ENCODE measurements at regions not wholly inside any gene's neighbourhood (a gene's known extent, or its start where the extent isn't known, plus 50 kb on each side); places are given as distances from the start of the nearest gene placed in this dataset.

DNA sequence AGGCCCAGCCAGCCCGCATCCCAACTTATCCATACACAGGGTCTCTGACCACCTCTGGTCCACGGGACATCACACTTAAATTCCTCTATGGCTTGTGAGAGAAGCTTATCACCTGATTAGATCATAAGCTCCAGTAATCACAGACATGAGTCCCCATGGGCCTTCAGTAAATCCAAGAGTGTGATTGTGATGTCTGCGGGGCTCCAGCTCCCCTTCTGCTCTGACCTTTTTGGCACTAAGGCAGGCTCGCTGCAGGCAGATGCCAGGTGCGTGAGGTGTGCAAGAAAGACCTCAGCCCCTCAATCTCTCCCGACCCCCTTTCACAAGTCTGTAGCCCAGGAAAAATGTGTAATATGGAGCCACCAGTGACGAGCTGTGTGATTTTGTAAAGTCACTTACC, 127.6 kb upstream of the DUSP22 start:
- no peak overlapping the region for H3K4me3 Mint-ChIP-seq
- no peak overlapping the region for H3K27ac Mint-ChIP-seq
- CTCF ChIA-PET: interaction anchor here (1.2 to 3.0 kb wide), 3 partner anchors 8 to 20 kb away, joined by 3 to 7 read pairs (median 4); no protein-coding TSS in a partner anchor
- Histone ChIP-seq H3K79me2 (ENCODE audit: control insufficient read depth, insufficient read depth, low read length) (no peaks in the 10 kb centered on the region), H3K9ac (ENCODE audit: low read length) (no peak overlapping the region), H3K36me3 (replicated peaks in 1 of 2; ENCODE audit: control extremely low read depth in 1 of 2, control insufficient read depth in 1 of 2, extremely low read depth in 1 of 2, insufficient read depth in 2 of 2, low read length in 1 of 2) (no peaks in the 10 kb centered on the region), H3K27ac (ENCODE audit: low read length in 2 of 2) (no peak overlapping the region), H3K27me3 (replicated peaks in 1 of 4; ENCODE audit: control extremely low read depth in 1 of 4, control insufficient read depth in 3 of 4, insufficient read depth in 4 of 4, low read length in 3 of 4) (no peaks in the 10 kb centered on the region), H3K4me2 (replicated peaks; ENCODE audit: low read depth, low read length, poor library complexity, severe bottlenecking) (no peak overlapping the region), H4K20me1 (ENCODE audit: control insufficient read depth, insufficient read depth, low read length, poor library complexity, severe bottlenecking) (no peaks in the 10 kb centered on the region), H3K9me3 (ENCODE audit: control extremely low read depth in 1 of 3, control insufficient read depth in 2 of 3, insufficient read depth in 1 of 3, low read length in 2 of 3) (no peaks in the 10 kb centered on the region), H3K4me1 (ENCODE audit: control insufficient read depth in 2 of 2, insufficient read depth in 2 of 2, low read length in 2 of 2) (no peaks in the 10 kb centered on the region), H2AFZ (ENCODE audit: insufficient read depth, low read depth, low read length, poor library complexity, severe bottlenecking) (no peak overlapping the region), H3K4me3 (ENCODE audit: control extremely low read depth in 1 of 5, extremely low read depth in 1 of 5, insufficient read depth in 1 of 5, low read depth in 2 of 5, low read length in 4 of 5) (no peak overlapping the region)
- H3K27me3 Mint-ChIP-seq: peaks cover 1% of the 10 kb centered on the region
- no peak for TF ChIP-seq EZH2 (IDR thresholded peaks at IDR 0.05; ENCODE audit: borderline replicate concordance, insufficient read depth, low read depth, low read length, poor library complexity, severe bottlenecking)
- TF ChIP-seq, protein P1, sequence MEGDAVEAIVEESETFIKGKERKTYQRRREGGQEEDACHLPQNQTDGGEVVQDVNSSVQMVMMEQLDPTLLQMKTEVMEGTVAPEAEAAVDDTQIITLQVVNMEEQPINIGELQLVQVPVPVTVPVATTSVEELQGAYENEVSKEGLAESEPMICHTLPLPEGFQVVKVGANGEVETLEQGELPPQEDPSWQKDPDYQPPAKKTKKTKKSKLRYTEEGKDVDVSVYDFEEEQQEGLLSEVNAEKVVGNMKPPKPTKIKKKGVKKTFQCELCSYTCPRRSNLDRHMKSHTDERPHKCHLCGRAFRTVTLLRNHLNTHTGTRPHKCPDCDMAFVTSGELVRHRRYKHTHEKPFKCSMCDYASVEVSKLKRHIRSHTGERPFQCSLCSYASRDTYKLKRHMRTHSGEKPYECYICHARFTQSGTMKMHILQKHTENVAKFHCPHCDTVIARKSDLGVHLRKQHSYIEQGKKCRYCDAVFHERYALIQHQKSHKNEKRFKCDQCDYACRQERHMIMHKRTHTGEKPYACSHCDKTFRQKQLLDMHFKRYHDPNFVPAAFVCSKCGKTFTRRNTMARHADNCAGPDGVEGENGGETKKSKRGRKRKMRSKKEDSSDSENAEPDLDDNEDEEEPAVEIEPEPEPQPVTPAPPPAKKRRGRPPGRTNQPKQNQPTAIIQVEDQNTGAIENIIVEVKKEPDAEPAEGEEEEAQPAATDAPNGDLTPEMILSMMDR (IDR thresholded peaks at IDR 0.05): no peak
- no peak for DNase-seq
- intact Hi-C loops (cut with micrococcal nuclease): no loop called here
- no peaks in the 10 kb centered on the region for H3K4me1 Mint-ChIP-seq
- no peak for ATAC-seq (ENCODE audit: low read depth)
- POLR2A ChIA-PET: no interaction called here
- WGBS (ENCODE audit: insufficient coverage): 83% methylated on average over 1 of the region's 7 CpGs
- H3K9me3 Mint-ChIP-seq (ENCODE audit: insufficient read depth): no peaks in the 10 kb centered on the region

DNA sequence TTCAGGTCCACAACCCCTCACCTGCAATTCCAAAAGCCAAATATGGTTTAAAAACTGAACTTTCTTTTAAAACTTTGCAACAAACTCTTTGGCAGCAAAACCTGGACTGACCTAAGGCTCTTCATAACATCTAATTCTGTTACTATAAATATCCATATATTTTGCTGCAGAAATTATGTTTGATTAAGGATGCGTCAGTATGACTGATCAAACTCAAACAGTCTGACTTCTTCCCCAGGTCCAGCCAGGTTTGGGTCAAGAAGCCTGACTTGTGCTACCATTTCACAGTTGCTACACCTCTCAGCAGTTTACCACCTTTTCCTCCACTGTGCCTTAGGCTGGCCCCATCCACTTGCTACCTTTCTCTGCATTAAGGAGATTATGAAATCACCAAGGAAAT, 127.0 kb upstream of the DUSP22 start:
- H3K9me3 Mint-ChIP-seq (ENCODE audit: insufficient read depth): no peaks in the 10 kb centered on the region
- Histone ChIP-seq H3K27me3 (replicated peaks in 1 of 4; ENCODE audit: control extremely low read depth in 1 of 4, control insufficient read depth in 3 of 4, insufficient read depth in 4 of 4, low read length in 3 of 4) (no peaks in the 10 kb centered on the region), H3K4me1 (ENCODE audit: control insufficient read depth in 2 of 2, insufficient read depth in 2 of 2, low read length in 2 of 2) (no peaks in the 10 kb centered on the region), H3K36me3 (replicated peaks in 1 of 2; ENCODE audit: control extremely low read depth in 1 of 2, control insufficient read depth in 1 of 2, extremely low read depth in 1 of 2, insufficient read depth in 2 of 2, low read length in 1 of 2) (no peaks in the 10 kb centered on the region), H3K27ac (ENCODE audit: low read length in 2 of 2) (no peak overlapping the region), H3K79me2 (ENCODE audit: control insufficient read depth, insufficient read depth, low read length) (no peaks in the 10 kb centered on the region), H4K20me1 (ENCODE audit: control insufficient read depth, insufficient read depth, low read length, poor library complexity, severe bottlenecking) (no peaks in the 10 kb centered on the region), H2AFZ (ENCODE audit: insufficient read depth, low read depth, low read length, poor library complexity, severe bottlenecking) (no peak overlapping the region), H3K9me3 (ENCODE audit: control extremely low read depth in 1 of 3, control insufficient read depth in 2 of 3, insufficient read depth in 1 of 3, low read length in 2 of 3) (no peaks in the 10 kb centered on the region), H3K4me3 (ENCODE audit: control extremely low read depth in 1 of 5, extremely low read depth in 1 of 5, insufficient read depth in 1 of 5, low read depth in 2 of 5, low read length in 4 of 5) (no peak overlapping the region), H3K4me2 (replicated peaks; ENCODE audit: low read depth, low read length, poor library complexity, severe bottlenecking) (no peak overlapping the region), H3K9ac (ENCODE audit: low read length) (no peak overlapping the region)
- no CpG with 5 or more reads among the region's 1 CpG for WGBS (ENCODE audit: insufficient coverage)
- no peak for DNase-seq
- CTCF ChIA-PET: interaction anchor here (1.2 to 3.0 kb wide), 3 partner anchors 9 to 19 kb away, joined by 3 to 7 read pairs (median 4); no protein-coding TSS in a partner anchor
- no peak overlapping the region for H3K4me3 Mint-ChIP-seq
- intact Hi-C loops (cut with micrococcal nuclease): no loop called here
- ATAC-seq (ENCODE audit: low read depth): no peak
- H3K4me1 Mint-ChIP-seq: no peaks in the 10 kb centered on the region
- no peak overlapping the region for H3K27ac Mint-ChIP-seq
- TF ChIP-seq, protein P1 (IDR thresholded peaks at IDR 0.05): no peak
- TF ChIP-seq EZH2 (IDR thresholded peaks at IDR 0.05; ENCODE audit: borderline replicate concordance, insufficient read depth, low read depth, low read length, poor library complexity, severe bottlenecking): no peak
- POLR2A ChIA-PET: no interaction called here
- H3K27me3 Mint-ChIP-seq: no peaks in the 10 kb centered on the region

Data from B cell (primary cell).